NCI-H1092 (cell line): ENCODE measurements at regions not wholly inside any gene's neighbourhood (a gene's known extent, or its start where the extent isn't known, plus 50 kb on each side); places are given as distances from the start of the nearest gene placed in this dataset.

Source experiments
- DNase-seq: peaks from one replicate; lab custom pipeline; 2025; lab: John Stamatoyannopoulos, UW

GRCh38 chr5:116651653-116652052 is 77.0 kb upstream of the SEMA6A start:
- no peak for DNase-seq

GRCh38 chr5:116650964-116651363 is 76.3 kb upstream of the SEMA6A start:
- no peak for DNase-seq

GRCh38 chr5:116650544-116650943 is 75.9 kb upstream of the SEMA6A start:
- no peak for DNase-seq

- DNase-seq = no peak
Measured at GRCh38 chr5:116646611-116647289, 72.1 kb upstream of the SEMA6A start.

GRCh38 chr5:116645627-116646026 is 71.0 kb upstream of the SEMA6A start:
- DNase-seq = no peak

GRCh38 chr5:116640236-116640635 is 65.6 kb upstream of the SEMA6A start:
- DNase-seq = no peak

- DNase-seq = no peak
Measured at GRCh38 chr5:116637149-116637740, 62.6 kb upstream of the SEMA6A start.

- no peak for DNase-seq
Measured at GRCh38 chr5:116632890-116633289, 58.3 kb upstream of the SEMA6A start.

- no peak for DNase-seq
Measured at GRCh38 chr5:116631147-116631546, 56.5 kb upstream of the SEMA6A start.

- DNase-seq = no peak
Measured at GRCh38 chr5:116629168-116629567, 54.5 kb upstream of the SEMA6A start.

- DNase-seq = no peak
Measured at GRCh38 chr5:116626945-116627679, 52.5 kb upstream of the SEMA6A start.

GRCh38 chr5:116626272-116626723 is 51.7 kb upstream of the SEMA6A start:
- DNase-seq = peak; percentile 61
